Fibroblast of the aortic adventitia (primary cell): ENCODE measurements at regions not wholly inside any gene's neighbourhood (a gene's known extent, or its start where the extent isn't known, plus 50 kb on each side); places are given as distances from the start of the nearest gene placed in this dataset.

Source experiments
- DNase-seq: peaks from one replicate; pipeline ENCODE4 v3.0.0-alpha.2; 2010; ENCODE audit warnings: low read depth
- H3K4me3 ChIP-seq: 2 replicates; pipeline ENCODE4 v1.5.1; 2011; ENCODE audit warnings: low read depth, mild to moderate bottlenecking, control low read depth, low read length, moderate library complexity
- CTCF ChIP-seq: IDR thresholded peaks from 2 replicates; pipeline ENCODE4 v1.5.1; 2011; ENCODE audit warnings: mild to moderate bottlenecking, low read length, control low read depth, inconsistent platforms; ENCODE audit not compliant: insufficient read depth

DNA sequence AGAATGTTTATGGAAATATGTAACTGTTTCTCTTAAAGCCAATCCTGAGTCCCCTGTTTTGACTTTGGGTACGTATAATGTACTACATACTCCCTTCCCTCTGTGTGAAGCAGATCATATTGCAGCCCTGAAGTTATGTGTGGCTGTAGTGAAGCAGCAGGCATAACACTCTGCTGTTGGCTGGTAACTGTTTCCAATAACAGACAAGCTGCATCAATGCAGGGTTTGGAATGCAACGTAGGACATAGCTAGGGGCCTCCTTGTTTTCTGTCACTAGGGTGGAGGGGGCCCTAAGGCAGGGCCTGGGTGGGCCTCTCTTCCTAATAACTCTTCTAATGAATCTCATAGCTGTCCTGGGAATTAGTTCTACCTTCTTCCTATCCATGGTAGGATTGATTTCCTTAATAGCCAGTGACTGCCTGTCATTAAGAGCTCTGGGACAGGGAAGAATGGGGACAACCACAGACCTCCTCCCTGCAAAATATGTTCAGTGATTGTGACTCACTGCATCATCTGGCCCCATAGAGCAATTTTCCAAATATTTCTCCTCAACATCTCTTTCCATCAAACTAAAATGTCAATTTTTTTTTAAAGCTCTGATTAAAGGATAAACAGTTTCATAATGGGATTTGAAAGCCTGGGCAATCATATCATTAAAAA, 129.6 kb upstream of the HMHB1 start:
- no peak for TF ChIP-seq CTCF
- H3K4me3 ChIP-seq, result no peak overlapping the region
- DNase-seq, result no peak

GRCh38 chr5:143680672-143681259, 131.2 kb upstream of the HMHB1 start:
- no peak overlapping the region for H3K4me3 ChIP-seq
- DNase-seq, result no peak
- TF ChIP-seq CTCF, result no peak

DNA sequence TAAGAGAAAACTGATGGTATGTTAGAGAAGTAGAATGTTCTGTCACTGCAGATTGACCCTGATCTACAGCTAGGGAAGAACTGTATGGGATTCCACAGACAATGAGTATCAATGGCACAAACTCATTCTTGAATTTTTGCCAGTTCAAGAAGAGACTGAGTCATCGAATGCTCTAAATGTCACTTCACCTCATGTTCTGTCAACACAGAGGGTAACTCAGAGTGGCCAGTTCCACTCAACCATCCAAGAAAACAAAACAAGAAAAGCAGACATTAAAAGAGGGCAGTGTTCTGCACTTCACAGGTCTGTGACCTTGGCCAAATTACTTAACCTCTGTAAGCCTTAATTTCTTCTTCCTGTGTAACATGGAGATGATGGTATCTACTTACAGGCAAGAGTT, 132.2 kb upstream of the HMHB1 start:
- no peak for TF ChIP-seq CTCF
- no peak for DNase-seq
- no peak overlapping the region for H3K4me3 ChIP-seq

DNA sequence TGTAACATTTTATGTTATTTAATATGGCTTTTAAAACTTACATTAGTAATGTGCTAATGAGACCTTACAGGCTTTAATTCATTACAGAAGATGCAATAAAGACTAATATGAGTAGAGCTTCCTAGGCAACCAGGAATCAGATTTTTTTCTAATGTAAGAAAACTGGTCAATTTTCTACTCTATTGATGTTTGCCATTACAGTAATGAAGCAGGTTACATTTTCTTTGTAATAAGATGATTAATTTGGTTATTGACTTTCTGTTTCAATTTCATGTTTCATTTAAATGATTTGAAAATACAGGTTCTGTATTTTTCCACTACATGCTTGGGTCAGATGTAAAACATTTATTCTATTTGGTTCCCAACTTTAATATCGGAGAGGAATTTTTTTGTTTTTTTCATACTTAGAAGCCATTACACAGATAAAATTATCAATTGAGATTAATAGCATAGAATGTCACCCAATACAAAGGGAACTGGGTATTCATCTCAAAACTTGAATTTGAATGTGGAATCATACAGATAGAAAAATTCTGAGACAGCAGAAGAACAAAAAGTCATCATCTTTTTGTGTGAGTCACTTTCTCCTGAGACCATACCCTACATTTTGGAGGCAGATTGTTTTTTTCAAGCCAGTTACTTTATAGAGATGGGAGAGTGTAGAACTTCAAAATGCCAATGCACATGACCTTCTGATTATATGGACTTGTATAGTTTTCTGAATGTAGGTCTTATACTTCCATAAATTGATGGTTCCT, 133.6 kb upstream of the HMHB1 start:
- no peak for TF ChIP-seq CTCF
- DNase-seq, result no peak
- H3K4me3 ChIP-seq, result no peak overlapping the region

GRCh38 chr5:143677403-143677802, 134.6 kb upstream of the HMHB1 start:
- no peak for TF ChIP-seq CTCF
- no peak for DNase-seq
- H3K4me3 ChIP-seq, result no peak overlapping the region

GRCh38 chr5:143676802-143677201, 135.2 kb upstream of the HMHB1 start:
- no peak overlapping the region for H3K4me3 ChIP-seq
- TF ChIP-seq CTCF, result no peak

More at GRCh38 chr5:143676802-143677201, 135.2 kb upstream of the HMHB1 start:
- no peak for DNase-seq
